GM21825 (cell line): ENCODE measurements at regions not wholly inside any gene's neighbourhood (a gene's known extent, or its start where the extent isn't known, plus 50 kb on each side); places are given as distances from the start of the nearest gene placed in this dataset.
"Not testable (repeated sequence)": the region's sequence is repeated elsewhere in the genome, so short reads cannot be mapped to it uniquely, and the experiment has no call there.

Source experiments
- ATAC-seq: cut with Tn5 transposase; IDR thresholded peaks from one replicate; pipeline ENCODE4 v1.9.1; 2021; ENCODE audit warnings: mild to moderate bottlenecking, moderate library complexity; ENCODE audit not compliant: unreplicated experiment

- no peak for ATAC-seq
These were observed 57.9 kb downstream of the HINT1 start for GRCh38 chr5:131107128-131107527.

DNA sequence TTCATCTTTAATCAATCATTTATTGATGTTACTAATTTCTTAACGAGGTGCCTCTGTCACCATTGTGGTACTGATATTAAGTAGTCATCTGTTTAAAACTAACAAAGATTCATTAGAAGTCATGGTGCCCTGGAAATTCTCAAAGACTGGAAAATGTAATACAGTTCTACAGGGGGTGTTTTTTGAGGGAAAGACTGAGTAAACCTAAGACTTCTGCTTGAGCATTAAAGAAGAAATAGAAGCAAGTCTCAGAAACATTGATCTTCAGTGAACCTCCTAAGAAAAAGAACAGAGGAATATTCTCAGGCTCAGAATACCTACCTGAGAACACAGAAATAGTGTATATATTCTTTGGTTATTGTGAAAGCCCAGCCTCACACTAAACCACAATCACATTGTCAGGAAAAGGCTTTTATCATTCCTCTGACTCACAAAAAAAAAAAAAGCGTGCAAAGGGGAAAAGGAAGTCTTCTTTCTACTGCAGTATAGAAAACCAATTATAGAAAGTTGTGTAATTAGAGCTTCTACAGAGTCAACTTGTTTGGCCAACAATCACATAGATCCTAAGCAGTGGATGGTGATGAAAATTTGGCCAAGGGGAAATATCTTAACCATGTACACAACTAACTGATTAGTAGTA lies 60.8 kb downstream of the HINT1 start:
- no peak for ATAC-seq

- no peak for ATAC-seq
These were observed 68.0 kb downstream of the HINT1 start for GRCh38 chr5:131096774-131097710.

DNA sequence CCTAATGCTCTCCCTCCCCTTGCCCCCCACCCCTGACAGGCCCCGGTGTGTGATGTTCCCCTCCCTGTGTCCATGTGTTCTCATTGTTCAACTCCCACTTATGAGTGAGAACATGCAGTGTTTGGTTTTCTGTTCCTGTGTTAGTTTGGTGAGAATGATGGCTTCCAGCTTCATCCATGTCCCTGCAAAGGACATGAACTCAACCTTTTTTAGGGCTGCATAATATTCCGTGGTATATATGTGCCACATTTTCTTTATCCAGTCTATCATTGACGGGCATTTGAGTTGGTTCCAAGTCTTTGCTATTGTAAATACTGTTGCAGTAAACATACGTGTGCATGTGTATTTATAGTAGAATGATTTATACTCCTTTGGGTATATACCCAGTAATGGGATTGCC lies 69.5 kb downstream of the HINT1 start:
- not testable (repeated sequence) for ATAC-seq

DNA sequence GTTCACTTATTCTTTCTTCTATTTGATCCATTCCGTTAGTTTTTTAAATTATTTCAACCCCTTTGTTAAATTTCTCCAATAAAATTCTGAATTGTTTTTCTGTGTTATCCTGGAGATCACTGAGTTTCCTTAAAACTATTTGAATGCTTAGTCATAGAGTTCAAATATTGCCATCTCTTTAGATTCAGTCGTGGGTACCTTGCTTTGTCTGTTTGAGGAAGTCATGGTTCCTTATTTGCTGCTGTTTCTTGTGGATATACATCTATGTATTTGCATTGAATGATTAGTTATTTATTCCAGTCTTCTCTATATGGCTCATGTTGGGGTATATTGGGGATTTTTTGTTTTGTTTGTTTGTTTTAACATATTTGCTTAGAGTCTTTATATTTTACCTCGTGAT lies 80.6 kb downstream of the HINT1 start:
- ATAC-seq: no peak

DNA sequence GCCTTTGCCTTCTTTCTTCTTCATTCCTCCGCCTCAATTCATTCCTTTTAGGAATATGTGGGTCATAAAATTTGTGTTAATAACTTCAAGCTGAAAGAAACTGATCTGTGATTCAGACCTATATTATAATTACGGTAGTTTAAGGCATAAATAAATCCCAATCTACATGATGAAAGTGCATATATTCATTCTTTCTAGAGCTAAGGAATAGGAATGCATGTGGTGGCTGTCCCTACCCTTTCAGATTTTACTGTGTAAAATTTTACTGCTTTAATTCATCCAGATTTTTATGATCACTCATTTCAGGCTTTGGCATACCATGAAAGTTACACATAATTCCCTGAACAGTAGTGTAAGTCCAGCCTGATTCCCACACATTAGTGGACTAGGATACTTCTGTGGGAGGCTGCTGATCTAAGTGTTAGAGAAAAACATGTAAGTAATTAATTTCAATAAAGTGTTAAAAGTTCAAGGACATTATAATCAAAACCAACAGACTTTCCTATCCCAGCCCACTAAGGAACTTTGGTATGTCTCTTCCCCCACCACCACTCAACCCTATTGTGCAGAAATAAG lies 83.1 kb downstream of the HINT1 start:
- no peak for ATAC-seq

DNA sequence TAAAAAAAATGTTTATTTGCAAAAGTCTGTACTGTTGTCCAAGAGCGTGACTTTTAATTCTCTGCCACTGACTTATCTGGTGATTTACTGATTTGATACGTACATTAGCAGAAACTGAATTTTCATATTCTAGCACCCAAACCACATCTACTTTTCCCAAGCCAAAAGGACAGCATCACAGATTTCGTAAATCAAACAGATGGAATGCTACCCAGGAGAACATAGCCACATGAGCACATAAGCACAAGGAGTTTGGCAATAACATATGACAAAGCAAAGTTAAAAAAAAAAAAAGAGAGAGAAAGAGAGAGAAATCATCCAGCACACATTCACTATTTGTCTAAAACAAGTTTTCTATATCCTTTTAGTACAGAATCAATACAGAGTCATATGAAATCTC lies 83.7 kb downstream of the HINT1 start:
- ATAC-seq: no peak

DNA sequence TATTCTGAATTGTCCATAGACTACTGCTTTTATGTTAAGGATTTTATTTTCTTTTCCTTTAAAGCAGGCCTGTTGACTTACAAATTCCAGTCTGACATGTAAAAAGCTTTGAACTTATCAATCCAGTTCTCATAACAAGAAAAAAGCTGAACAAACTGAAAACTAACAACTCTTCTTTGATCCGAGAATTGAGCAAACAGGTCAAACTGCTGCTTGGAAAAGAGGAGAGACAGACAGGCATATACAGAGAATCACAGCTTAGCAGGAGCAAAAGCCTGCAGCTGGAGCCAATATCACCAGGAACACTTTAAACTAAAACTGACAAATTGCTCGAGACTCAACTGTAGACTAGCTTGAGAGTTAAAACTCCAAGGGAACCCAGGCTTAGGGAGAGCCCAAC lies 85.8 kb downstream of the HINT1 start:
- ATAC-seq: no peak

DNA sequence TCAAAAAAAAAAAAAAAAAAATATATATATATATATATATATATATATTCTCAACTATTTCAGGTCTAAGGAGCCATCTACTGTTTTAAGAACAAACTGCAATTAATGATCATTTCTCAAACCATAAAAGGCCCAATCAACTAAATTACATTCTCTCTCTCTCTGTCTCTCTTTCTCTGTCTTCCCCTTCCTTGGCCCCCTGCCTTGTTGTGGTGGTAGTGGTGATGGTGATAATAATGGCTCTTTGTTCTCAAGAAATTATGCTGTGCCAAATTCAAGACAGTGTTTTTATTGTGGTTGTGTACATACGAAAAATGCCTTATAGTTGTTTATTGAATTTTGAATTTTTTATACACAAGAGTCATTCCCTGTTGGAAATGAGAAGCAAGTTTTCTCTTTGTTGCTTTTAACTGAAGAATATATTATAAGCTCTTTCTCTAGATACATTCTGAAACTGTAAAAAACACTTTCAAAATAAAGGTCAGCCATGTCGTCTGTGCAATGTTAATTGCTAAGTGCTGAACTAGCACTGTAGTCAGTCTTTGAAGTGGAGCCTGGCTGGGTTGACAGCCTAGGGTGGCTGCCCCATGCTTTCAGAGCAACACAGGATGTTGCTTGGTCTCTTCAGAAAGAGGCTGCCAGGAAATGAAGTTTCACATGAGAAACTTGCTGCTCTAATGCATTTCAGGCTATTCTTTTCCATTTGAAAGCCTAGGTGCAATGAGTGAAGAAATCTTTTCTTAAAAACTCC lies 96.0 kb downstream of the HINT1 start:
- peak; percentile 97 for ATAC-seq

DNA sequence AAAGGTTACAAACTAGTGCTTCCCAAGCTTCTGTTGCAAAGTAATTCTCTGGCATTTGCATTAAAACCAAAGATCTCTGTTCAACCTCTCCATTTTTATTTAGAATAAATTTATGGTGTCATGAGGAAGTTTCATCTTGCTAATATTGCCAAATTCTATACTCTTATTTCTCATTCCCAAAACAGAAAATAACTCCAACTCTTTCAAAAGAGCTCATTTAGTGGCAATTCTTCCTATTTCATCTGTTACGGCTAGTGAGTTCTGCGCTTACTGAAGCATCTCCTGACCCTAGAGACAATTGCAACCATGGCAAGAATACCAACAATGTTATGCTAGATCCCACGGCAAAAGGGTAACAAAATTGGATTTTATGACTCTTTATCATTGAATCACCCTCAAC lies 97.0 kb downstream of the HINT1 start:
- no peak for ATAC-seq

DNA sequence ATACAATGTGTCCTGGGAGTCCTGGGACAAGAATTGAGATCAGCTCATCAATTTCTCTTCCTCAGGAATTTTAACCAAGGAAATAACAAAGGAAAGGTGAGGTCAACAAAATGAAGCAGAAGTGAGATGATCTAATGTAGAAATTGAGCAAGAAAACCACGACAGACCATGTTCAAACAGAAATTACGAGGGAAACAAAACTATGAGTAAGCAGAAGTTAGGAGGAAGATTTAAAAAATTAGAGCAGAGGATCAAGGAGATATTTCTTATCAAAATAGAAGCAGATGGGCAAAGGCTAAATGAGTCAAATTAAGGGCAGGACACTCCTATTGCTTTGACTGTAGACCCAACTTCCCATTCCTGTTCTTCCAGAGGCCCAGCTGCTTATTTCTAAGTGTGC lies 97.4 kb downstream of the HINT1 start:
- no peak for ATAC-seq

DNA sequence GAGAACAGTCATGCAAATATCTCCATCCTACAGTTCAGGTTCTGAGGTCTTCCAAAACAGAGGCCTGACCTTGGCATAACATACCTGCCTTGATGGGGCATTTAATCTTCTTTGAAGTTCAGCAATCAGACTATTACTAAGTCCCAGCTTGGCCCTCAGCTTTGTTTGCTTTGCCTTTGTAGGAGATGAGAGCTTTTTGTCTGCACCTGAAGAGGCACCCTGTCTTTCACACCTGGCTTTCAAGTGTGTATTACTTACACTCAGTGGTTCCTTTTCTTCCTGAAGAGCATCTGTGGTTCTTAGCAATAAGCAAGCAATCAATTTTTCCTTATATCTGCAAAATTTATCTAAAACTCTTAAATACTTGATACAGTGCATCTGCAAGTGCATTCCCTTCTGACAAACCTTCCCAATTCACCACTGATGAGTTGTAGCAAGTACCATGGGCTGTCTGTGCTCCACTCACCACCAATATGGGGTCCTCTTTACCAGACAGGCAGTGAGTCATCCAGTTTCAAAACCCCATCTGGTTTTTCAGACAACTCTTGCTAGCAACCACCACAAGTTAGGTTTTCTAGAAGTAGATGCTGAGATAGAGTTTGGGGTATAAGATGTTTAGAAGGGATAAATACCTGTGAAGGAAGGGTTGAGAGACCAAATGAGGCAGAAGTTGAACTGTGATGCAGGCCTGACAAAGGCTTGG lies 100.2 kb downstream of the HINT1 start:
- ATAC-seq: no peak

- no peak for ATAC-seq
These were observed 122.9 kb downstream of the HINT1 start for GRCh38 chr5:131042021-131042789.

- no peak for ATAC-seq
These were observed 141.6 kb downstream of the HINT1 start for GRCh38 chr5:131023498-131023865.

DNA sequence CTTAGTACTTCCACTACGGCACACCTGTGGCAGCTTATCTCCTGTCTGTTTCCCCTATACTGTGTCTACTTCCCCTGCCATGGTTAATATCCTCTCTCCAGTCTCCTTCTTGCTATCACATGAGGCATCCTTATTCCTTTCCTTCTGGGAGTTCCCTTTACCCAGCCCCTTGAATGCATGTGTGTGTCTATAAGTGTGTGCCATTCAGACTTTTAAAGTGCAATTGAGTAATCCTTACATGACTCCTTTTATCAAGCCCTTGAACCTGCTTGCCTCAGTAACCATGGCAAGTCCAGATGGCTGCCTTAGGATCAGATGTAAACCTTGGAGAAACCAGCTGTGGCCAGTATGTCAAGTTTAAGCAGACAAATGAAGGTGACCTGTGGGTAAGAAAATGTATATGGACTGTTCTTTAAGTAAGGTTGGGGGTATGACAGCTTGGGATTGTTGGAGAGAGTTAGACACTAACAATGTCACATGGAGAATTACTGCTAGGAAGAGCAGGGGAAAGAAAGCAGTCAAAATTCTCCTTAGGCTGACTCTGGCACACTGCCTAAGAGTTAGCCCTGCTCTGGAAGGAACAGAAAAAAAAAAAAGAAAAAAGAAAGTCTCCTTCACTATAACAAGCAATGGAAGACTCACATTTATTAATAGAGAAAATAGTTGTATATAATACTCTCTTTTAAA lies 142.1 kb downstream of the HINT1 start:
- ATAC-seq: no peak

- ATAC-seq: no peak
These were observed 143.4 kb downstream of the HINT1 start for GRCh38 chr5:131021646-131022045.

GRCh38 chr5:131019601-131020315 lies 145.3 kb downstream of the HINT1 start:
- ATAC-seq: no peak

DNA sequence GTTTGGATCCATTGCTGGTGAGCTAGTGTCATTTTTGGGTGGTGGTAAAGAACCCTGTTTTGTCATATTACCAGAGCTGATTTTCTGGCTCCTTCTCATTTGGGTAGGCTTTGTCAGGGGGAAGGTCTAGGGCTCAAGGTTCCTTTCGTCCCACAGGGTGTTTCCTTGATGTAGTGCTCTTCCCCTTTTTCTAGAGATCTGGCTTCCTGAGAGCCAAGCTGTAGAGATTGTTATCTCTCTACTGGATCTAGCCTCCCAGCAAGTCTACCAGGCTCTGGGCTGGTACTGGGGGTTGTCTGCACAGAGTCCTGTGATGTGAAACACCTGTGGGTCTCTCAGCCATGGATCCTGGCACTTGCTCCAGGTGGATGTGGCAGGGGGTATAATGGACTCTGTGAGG lies 145.9 kb downstream of the HINT1 start:
- ATAC-seq: no peak

GRCh38 chr5:131008329-131008728 lies 156.7 kb downstream of the HINT1 start:
- ATAC-seq: no peak
